GM18499 (cell line): ENCODE measurements at regions not wholly inside any gene's neighbourhood (a gene's known extent, or its start where the extent isn't known, plus 50 kb on each side); places are given as distances from the start of the nearest gene placed in this dataset.

Experiments
- ATAC-seq: cut with Tn5 transposase; IDR thresholded peaks from one replicate; pipeline ENCODE4 v1.9.1; 2021; ENCODE audit warnings: moderate number of reproducible peaks; ENCODE audit not compliant: insufficient read depth, unreplicated experiment

DNA sequence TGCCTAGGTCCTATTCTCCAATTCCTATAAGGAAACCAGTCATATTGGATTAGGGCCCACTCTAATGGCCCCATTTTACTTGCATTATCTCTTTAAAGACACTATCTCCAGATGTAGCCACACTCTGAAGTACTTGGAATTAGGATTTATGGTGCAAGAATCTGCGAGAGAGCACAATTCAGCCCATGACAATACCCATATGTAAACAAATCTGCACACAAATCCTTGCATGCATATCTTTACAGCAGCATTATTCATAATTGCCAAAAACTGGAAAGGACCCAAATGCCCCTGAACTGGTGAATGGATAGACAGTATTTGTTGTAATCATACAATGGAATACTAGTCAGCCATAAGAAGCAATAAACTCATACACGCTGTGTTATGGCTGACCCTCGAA lies 229.8 kb upstream of the ADAMTS5 start:
- no peak for ATAC-seq

DNA sequence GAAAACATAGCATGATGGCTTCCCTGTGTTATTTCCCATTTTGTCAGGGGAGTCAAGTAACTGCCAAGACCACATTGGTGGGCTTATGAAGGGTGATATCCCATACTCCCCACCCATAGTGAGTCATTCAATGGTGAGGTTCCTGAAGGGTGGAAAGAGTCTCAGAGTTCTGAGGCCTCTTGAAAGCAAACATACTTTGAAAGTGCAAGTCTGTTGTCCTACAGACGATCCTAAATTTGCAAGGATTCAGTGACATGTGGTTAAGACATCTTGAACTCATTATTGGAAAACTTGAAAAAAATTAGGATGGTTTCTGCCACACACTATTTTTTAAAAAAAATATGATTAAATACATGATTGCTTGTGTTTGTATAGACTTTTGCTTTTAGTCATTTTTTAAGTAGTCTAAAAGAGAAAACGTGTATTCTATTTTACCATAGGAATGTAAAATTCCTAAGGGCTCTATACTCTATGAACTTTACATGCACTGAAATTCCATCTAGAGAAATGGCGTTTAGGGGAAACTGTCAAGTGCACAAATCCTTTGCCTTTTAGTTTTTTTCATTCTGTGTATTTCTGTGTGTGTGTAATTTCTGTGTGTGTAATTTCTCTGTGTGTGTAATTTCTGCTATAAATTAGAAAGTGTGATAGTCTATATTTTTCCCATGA lies 225.5 kb upstream of the ADAMTS5 start:
- no peak for ATAC-seq

DNA sequence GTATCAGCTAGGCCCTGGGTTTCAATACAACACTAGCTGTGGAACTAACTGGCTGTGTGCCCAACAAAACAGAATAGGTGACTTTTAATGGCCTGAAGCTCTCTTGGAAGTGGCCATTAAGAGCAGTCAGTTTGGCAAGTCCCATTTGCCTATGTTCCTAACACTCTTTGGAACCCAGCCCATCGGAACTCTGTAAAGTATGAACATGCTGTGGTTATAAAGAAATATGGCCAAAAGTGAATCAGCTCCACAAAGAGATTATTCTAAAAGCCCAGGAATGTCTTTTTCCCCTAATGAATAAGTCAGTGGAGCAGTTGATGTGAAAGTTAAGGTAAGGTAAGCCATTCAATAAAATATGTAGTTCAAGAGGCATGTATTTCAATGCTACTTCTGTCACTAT lies 223.7 kb upstream of the ADAMTS5 start:
- ATAC-seq, result no peak

DNA sequence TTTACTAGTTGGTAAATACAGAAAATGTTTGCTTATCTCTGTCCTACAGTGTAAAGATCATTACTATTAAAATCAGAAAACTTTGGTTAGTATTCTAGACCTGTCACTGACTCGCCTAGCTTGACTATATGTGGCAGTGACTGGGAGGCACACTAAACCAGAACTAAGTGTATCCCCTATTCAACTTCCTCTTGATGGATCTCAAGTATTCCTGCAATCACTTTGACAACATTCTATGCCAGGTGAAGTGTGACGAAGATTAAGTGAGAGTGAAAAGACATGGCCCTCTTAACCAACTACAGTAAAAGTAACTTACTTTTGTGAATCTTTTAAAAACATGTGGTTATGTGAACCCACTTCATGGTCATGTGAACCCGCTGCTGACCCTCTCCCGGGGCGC lies 223.0 kb upstream of the ADAMTS5 start:
- ATAC-seq, result no peak

DNA sequence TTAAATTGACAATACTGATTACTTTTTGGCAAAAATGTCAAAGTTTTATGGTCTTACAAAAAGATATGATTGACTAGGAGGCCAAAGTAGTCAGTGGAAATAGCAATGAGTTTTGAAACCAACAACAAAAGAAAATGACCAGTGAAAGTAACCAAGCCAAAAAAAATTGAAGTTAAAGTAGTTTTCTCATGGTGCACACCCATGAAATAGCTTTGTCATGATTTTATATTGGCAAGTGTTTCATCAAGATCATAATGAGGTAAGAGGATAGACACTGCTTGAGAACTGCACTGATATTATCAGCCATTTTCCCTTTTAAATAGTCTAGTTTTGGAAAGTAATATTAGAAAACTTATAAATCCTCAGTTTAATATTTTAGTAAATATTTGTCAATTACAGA lies 206.2 kb upstream of the ADAMTS5 start:
- no peak for ATAC-seq

DNA sequence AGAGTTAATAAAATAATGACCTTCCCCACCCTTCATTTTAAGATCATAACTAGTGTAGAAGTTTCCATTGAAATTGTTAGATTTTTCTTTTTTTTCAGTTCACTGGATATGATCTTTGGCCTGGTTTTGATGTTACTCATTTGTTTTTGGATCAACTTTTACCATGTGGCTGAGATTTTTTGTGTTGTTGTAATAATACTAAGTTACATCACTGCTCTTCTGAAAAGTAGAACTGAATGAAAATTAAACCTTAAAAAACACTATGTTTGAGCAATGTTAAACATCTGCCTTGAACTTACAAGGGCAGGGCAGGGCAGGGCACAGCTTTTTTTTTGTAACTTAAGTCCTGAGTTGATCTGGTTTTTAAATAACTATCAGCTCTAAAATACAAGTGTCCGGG lies 204.8 kb upstream of the ADAMTS5 start:
- ATAC-seq, result no peak

DNA sequence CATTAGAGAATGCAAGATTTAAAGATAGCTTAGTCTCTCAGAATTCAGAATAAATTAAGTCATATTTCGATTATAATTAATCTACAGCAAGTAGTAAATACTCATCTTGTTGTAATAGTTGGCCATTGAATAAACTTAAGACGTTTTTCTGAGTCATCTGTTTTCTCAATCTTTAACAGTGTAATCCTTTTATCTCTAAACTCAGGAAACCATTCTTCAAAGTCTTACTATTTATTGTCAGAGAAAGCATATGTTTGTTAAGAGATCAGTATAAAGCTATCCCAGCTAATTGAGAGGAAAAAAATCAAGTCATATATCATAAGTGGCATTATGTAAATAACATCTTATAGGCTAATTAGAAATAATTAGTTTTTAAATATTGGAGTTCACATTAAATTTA lies 201.2 kb upstream of the ADAMTS5 start:
- ATAC-seq, result no peak

DNA sequence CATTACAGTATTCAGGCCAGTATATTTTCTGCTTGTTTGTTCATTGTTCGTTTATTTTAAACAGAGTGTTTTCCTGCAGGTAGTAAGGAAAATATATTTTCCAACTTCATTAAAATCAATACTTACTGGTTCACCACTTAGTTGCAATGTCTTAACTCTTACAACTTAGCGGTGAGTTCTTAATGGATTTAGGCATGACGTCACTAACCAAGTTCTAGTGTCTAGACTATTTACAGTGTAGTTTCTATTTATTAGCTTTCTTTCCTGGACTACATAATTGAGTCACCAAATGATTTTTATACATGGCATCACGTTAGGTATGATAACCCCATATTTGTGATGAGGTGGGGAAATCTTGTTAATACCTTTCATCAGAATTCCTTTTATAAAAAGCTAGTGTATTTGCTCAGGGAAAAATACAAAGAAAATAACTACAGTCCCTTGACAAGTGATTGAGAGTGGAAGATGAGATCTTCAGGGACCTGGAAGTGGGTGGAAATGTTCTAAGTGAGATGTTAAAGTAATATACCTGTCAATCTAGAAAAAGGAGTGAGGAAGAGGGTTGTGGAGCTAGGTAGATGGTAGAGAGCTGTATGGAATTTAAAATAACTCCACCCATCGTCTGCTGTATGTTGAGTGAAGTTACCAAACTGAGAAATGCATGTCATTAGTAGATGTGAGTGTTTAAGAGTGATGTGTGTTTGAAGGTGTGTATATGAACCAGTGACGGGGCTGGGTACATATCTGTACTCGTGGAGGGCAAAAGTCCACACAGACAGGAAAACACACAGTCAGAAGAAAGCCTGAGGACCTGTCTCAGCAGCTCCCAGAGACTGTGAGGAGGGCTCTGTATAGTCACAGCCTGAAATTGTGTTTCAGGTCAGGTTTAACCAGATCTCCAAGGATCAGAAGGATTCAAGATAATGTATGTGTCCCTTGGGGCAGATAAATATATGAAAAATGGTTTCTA lies 197.6 kb upstream of the ADAMTS5 start:
- no peak for ATAC-seq

DNA sequence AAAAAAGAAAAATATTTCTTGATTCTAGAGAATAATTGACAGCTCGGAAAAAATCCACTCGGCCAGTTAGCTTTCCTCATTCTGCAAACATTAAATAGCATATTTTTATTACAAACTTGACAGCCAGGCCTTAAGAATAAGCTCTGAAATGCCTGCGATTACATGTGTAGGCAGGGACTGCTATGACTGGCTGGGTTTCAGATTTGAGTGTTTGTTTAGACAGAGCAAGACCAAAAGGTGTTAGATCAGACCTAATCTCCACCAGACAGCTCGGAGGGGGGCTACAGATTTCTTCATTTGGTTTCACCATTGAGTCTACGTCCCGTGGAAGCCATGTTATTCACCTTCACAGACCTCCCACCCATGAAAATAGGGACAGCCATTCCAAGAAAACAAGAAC lies 192.1 kb upstream of the ADAMTS5 start:
- ATAC-seq, result no peak

DNA sequence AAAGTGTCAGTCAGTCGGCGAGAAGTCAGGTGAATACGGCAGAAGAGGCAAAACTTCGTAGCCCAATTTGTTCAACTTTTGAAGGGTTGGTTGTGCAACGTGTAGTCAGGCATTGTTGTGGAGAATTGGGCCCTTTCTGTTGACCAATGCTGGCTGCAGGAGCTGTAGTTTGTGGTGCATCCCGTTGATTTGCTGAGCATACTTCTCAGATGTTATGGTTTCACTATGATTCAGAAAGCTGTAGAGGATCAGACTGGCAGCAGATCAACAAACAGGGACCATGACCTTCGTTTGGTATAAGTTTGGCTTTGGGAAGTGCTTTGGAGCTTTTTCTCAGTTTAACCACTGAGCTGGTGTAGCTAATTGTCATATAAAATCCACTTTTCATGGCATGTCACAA lies 190.2 kb upstream of the ADAMTS5 start:
- ATAC-seq, result no peak

DNA sequence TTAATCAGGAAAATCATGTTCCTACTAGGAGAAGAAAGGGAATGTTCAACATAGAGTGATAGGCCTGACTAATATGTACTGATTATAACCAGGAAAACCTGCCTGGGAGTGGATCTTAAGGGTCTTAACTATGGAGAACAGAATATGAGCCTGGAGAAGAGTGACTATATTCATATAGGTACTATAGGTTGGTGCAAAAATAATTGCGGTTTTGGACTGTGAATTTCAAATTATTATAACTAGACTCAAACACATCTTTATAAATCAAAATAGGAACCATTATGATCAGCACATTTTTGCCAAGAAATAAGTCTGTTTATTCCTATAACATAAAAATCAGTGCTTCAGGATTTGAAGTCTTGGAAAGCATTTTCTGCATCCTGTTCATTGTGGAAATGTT lies 189.8 kb upstream of the ADAMTS5 start:
- no peak for ATAC-seq

DNA sequence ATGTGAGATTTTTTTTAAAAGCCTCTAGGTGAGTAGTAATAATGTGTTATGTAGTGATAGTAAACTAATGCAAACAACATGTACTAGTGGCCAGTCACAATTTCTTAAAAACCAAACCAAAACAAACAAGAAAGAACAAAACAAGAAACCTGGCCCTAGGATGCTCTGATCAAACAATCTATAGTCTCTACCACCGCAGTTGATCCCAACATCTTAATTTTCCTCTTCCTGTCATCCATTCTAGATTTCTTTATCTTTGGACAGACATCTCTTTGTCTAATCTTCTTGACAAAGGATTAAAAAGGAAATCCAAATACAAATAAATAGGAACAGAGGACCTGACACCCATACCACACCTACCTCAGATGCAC lies 188.2 kb upstream of the ADAMTS5 start:
- ATAC-seq, result no peak

DNA sequence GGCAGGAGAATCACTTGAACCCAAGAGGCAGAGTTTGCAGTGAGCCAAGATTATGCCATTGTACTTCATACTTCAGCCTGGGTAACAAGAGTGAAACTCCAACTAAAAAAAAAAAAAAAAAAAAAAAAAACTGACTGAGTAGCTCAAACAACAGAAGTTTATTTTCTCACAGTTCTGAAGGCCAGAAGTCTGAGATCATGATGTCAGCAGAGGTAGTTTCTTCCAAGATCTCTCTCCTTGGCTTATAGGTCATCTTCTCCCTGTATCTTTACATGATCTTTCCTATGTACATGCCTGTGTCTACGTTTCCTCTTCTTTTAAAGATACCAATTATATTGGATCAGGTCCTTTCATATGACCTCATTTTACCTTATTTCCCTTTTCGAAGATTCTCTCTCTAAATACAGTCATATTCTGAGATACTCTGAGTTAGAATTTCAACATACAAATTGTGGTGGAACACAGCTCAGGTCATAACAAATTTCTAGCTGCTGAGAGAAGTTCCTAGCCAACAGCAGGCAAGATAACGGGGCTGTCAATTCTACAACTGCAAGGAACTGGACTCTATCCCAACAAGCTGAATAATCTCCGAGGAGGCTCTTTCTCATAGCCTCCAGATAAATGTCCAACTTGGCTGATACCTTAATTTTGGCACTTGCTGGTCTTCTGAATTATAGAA lies 187.7 kb upstream of the ADAMTS5 start:
- ATAC-seq, result no peak

DNA sequence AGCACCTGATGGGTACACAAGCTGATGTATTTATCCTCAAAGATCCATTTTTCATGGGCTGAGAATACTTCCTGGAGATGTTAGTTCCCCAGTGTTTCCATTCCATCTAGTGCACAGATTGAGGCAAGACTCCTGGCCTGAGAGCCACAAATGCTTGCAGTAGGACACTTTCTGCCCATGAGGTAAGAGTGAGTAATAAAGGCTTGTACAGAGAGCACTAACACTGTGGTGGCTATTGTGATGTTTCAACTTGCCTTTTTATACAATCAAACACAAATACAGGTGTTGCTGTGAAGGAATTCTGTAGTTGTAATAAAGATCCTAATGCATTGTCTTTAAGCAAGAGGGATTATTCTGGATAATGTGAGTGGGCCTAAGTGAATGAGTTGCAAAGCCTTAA lies 186.1 kb upstream of the ADAMTS5 start:
- no peak for ATAC-seq

DNA sequence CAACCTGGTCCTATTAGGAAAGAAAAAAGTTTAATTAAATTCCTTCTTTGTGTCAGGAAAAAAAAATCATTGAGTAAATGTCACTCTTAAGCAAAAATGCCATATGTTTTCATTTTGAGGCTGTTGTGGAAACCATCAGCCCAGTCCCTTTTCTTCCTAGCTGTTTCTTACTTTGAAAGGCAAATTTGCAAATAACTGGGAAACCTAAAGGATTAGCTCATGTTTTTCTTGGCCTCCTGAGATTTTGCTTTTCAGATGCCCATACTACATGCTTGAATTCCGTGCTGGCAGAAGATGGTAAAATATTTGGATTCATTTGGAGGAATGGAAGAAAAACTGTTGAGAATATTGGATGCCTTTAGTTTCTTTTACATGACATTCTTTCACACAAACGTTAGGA lies 182.1 kb upstream of the ADAMTS5 start:
- no peak for ATAC-seq

DNA sequence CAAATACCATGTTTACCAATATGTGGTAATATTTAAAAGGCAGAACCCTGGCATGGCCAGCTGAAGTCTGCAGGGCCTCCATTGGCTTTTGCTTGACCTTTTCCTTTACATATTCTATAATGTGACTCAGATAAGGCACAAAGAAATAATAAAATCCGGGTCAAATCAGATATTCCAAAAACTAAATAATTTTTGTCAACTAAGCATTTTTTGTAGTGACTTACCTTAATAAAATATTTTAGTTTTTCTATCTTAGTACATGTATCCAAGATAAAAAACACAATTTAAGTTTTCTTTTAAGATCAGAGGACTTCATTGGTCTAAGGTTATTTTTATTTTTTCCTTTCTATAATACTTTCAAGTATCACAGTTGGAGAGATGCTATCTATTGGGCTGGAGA lies 179.4 kb upstream of the ADAMTS5 start:
- no peak for ATAC-seq

DNA sequence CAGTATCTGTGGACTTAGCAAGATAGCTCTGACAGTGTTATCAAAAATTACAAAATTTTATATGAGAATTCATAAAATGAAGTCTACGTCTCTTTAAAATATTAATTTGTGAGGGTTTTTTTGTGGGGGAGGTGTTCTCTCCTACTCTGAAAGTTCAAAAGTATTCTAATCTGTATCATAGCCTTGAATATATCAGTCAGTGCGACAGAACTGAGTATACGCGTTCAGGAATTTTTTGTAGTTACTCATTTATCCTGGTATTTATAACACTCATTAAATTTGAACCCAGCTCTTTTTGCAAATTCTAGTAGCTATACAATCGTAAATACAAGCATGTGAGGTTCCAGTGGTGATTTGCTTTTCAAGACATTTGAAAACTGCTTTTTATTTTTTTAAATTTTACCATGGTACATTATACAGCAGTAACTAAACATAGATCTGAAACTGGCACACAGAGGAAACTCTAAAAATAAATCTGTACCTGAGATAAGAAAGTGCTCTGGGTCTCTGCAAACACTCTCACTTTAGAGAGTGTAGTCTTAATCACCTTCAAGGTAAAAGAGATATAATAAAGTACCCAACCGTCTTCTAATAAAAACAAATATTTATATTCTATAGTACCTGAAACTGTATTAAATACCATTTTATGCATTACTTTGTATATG lies 178.4 kb upstream of the ADAMTS5 start:
- ATAC-seq, result no peak

DNA sequence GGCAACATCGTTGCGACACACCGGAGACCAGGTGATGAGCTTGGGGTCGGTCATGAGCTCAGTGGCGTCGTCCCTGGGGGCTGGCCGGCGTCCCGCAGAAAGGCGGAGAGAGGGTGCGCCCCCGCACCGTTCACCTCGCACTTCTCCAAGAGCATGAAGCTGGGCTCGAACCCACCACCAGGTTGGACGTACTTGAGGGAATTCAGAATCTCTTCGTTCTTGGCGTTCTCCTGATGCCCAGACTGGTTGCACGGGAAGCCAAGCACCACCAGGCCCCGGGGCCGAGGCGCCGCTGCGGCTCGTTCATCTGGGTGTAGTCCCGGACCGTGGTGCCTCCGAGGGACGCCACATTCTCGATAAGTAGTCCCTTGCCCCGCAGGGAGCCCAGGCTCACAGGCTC lies 176.6 kb upstream of the ADAMTS5 start:
- no peak for ATAC-seq

DNA sequence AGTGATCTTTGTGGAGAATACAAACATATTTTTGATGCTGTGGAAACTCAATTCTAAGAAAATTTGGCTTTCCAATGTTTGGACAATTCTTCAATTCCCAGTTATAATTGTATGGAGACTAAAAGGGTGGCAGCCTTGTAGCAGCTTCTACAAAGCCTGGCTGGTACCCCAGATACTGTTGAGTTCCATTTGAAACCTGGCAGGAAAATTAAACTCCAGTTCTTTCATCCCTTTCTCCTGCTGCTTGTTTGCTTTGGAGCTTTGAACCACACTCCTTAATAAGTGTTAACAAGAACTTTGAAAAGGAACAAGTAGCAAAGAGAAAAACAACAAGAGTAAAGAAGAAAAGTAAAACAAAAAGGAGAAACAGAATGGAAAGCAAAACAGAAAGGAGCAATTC lies 172.6 kb upstream of the ADAMTS5 start:
- ATAC-seq, result no peak

DNA sequence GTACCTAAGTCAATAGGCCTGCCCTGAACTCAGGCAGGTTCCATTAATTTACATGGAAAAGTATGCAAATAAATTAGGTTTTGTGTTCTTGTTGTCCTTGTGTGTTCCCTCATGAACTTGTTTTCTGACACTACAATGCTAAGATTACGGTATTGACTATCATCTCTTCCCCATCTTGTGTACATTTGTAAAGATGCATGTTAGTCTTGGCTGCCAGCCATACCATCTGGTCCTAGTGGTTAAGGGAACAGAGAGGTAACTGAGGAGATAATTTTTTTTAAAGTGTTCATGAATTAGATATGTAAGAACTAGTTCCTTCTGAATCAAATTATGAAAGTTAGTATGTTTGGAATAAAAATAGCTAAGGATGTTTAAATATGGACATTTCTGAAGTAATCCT lies 167.6 kb upstream of the ADAMTS5 start:
- no peak for ATAC-seq

DNA sequence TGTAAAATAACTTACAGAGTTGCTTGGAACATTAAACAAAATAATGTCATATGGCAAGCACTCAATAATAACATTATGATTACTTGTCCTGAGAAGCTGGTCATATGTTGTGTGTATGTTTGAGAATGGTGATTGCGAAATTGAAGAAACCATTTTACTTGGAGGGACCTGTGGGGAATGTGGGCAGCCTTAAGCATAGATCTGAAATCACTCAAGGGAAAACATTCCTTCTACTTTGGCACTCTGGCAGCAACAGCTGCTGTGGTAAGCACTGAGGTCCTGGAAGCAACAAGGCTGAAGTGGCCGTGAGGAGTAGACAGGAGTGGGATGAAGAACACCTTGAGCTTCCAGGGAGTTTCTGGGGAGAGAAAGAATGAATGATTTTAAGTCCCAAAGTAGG lies 165.4 kb upstream of the ADAMTS5 start:
- no peak for ATAC-seq
